Skeletal muscle cell (primary cell): ENCODE measurements at regions not wholly inside any gene's neighbourhood (a gene's known extent, or its start where the extent isn't known, plus 50 kb on each side); places are given as distances from the start of the nearest gene placed in this dataset.

Experiments
- DNase-seq: peaks from one replicate; pipeline ENCODE4 v3.0.0-alpha.2; 2010; ENCODE audit warnings: low read depth
- H3K4me3 ChIP-seq: 2 replicates; pipeline ENCODE4 v1.5.1; 2011; ENCODE audit warnings: low read depth, mild to moderate bottlenecking, control low read depth, low read length, moderate library complexity

- no peak overlapping the region for H3K4me3 ChIP-seq
- DNase-seq = no peak
Measured at GRCh38 chr10:53134050-53134449, 361.5 kb upstream of the MBL2 start.

GRCh38 chr10:53130337-53130736 is 357.8 kb upstream of the MBL2 start:
- no peak for DNase-seq
- H3K4me3 ChIP-seq = no peak overlapping the region

- H3K4me3 ChIP-seq = no peak overlapping the region
- no peak for DNase-seq
Measured at GRCh38 chr10:53127686-53128085, 355.1 kb upstream of the MBL2 start.

GRCh38 chr10:53123311-53123710 is 350.7 kb upstream of the MBL2 start:
- H3K4me3 ChIP-seq = no peak overlapping the region
- no peak for DNase-seq

DNA sequence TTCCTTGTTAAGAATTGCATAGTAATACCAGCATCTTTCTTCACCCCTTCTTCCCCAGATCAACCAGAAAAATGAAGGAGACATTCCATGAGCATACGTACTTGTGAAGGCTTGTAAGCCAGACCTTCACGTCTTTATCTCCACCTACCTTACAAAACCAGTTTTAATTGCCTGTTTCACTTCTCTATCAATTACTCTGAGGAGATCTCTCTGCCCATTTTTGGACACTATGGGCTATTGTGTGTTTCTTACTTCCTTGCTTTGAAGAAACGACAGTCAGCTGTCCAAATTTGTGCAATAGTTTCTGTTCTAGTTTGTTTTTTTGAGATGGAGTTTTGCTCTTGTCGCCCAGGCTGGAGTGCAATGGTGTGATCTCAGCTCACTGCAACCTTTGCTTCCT is 349.7 kb upstream of the MBL2 start:
- H3K4me3 ChIP-seq = no peak overlapping the region
- DNase-seq = no peak

DNA sequence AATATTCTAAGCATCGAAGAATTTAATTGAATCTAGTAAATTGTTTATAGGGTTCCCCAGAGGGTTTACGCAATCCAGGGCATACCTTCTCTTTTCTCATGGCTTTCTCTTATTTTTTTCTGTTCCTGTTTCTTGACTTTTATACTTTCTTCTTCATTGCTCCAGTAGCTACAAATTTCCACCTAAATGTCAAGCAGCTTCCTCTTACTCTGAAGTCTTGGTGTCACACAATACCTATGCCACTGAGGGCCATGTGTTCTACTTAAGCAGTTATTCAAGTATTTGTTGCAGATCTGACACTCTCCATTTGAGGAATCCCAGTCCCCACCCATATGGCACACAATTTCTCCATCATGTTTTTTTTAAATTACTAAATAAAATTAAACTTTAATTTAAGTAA is 343.1 kb upstream of the MBL2 start:
- no peak overlapping the region for H3K4me3 ChIP-seq
- DNase-seq = no peak

DNA sequence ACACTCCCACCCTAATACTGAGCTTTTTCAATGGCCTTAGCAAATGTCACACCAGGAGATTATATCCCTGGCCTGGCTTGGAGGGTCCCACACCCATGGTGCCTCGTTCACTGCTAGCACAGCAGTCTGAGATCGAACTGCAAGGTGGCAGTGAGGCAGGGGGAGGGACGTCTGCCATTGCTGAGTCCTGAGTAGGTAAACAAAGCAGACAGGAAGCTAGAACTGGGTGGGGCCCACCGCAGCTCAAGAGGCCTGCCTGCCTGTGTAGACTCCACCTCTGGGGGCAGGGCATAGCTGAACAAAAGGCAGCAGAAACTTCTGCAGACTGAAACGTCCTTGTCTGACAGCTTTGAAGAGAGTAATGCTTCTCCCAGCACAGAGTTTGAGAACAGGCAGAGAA is 338.9 kb upstream of the MBL2 start:
- H3K4me3 ChIP-seq = no peak overlapping the region
- DNase-seq = no peak

DNA sequence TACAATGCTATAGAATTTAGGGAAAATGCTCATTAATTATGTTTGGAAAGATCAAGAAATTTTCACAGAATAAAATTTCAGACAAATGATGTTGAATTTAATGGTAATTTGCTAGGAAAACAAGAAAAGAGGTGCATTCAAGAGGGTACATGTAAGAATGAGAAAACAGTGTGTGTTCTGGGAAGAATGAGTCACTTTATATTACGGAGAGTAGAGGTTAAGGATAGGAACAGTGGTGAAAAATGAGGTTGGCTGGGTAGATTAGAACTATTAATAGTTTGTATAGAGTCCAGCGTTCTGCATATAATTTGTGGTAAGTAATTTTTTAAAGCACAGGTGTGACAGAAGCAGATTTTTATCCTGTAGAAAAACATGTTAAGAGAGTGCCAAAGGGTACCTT is 336.7 kb upstream of the MBL2 start:
- no peak overlapping the region for H3K4me3 ChIP-seq
- no peak for DNase-seq

GRCh38 chr10:53108317-53108934 is 335.8 kb upstream of the MBL2 start:
- DNase-seq = no peak
- no peak overlapping the region for H3K4me3 ChIP-seq

GRCh38 chr10:53107711-53108110 is 335.1 kb upstream of the MBL2 start:
- DNase-seq = no peak
- H3K4me3 ChIP-seq = no peak overlapping the region

GRCh38 chr10:53102424-53102823 is 329.8 kb upstream of the MBL2 start:
- no peak for DNase-seq
- H3K4me3 ChIP-seq = no peak overlapping the region

DNA sequence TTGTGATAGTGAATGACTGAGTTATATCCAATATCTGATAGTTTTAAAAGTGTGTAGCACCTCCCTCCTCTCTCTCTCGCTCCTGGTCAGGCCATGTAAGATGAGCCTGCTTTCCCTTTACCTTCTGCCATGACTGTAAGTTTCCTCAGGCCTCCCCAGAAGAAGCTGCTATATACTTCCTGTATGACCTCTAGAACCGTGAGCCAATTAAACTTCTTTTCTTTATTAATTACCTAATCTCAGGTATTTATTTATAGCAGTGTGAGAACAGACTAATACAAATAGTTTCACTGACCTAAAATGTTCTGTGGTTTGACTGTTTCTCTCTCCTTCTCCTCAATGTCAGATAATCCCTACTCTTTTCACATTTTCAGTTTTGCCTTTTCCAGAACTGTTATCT is 321.3 kb upstream of the MBL2 start:
- no peak for DNase-seq
- no peak overlapping the region for H3K4me3 ChIP-seq

DNA sequence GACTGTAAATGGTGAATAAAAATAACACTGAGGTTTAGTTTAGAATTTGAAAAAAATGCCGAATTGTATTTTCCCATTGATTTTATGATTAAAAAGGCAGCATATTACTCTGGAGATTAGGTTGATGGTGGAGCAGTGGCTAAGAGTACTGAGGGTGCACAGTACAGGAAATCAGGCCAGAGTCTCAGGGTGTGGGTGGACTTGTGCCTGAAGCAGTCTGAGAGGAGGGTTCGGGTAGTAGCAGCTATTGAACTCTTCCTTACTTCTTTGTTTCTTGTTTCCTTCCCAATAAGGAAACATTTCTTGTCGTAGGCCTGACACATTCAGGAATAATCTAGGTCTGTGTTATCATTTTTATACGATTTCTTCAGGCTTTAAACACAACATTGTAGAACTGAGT is 319.0 kb upstream of the MBL2 start:
- no peak overlapping the region for H3K4me3 ChIP-seq
- no peak for DNase-seq

DNA sequence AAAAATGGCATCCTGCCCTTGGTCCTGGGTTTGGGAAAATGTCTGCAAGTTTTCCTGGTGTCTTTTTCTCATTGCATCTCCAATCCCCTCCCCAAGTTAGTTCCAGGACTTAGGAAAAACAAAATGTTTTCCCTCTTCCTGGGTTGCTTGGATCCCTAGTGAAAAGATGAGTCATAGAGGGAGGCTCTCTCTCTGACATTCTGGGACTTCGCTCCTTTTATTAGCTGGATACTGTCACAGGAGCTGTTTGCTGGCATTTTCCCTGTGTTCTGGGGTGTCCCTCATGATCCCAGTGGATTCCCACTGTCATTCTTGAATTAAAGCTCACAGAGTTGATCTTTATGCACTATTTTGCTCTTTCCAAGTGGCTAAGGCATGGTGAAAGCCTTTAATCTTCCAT is 316.4 kb upstream of the MBL2 start:
- DNase-seq = no peak

DNA sequence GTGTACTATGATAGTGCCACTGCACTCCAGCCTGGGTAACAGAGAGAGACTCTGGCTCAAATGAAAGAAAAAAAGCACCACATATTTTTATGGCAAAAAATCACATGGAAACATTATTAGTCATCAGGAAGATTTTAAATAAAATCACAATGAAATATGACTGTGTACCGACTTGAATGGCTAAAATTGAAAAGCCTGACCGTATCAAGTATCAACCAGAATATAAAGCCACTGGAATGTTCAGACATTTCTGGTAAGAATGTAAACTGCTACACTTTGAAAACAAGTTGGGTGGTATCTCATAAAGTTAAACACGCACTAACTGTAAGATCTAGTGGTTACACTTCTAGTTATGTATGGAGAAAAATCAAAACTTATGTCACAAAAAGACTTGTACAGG is 306.7 kb upstream of the MBL2 start:
- no peak for DNase-seq
- H3K4me3 ChIP-seq = no peak overlapping the region

More for the DNA sequence above, 316.4 kb upstream of the MBL2 start:
- no peak overlapping the region for H3K4me3 ChIP-seq

- no peak overlapping the region for H3K4me3 ChIP-seq
- DNase-seq = no peak
Measured at GRCh38 chr10:53076948-53077347, 304.4 kb upstream of the MBL2 start.

- H3K4me3 ChIP-seq = no peak overlapping the region
- DNase-seq = no peak
Measured at GRCh38 chr10:53075469-53075868, 302.9 kb upstream of the MBL2 start.

GRCh38 chr10:53072144-53072543 is 299.6 kb upstream of the MBL2 start:
- no peak for DNase-seq
- H3K4me3 ChIP-seq = no peak overlapping the region

GRCh38 chr10:53071505-53072125 is 299.0 kb upstream of the MBL2 start:
- DNase-seq = no peak
- H3K4me3 ChIP-seq = no peak overlapping the region

DNA sequence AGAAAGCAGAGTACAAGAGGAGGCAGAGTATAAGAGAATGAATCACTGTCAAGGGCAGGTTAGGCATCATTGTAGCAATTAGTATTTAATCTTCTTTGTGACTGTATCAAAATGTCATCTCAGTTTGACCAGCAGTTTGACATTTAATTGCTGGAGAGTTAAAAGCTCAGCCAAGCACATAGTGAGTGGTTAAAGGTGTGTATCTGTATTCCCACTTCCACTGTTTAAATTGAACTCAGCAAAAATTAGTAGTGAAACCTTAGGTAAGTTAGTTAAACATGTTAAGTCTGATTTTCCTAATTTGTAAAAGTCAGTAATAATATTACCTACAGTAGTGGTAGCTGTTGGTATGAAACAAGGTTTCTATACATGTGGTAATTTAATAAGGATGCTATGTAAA is 296.4 kb upstream of the MBL2 start:
- H3K4me3 ChIP-seq = no peak overlapping the region
- no peak for DNase-seq

DNA sequence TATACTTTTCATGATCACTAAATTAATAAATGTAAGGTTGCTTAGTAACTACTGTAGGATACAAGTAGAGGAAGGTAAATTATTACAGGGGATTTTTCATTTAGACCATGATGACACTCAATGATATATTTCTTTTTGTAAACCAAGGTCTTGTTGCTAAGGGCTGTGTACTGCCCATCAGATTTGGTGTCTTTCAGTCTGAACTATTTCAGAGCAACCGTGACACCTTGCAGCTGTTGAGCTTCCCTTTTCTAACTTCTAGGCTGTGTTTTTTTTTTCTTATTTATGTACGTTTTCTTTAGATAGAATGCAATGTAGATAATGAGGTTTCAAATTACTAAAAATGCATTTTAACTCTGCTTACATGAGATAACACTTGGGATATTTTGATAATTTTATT is 292.0 kb upstream of the MBL2 start:
- no peak for DNase-seq
- no peak overlapping the region for H3K4me3 ChIP-seq

DNA sequence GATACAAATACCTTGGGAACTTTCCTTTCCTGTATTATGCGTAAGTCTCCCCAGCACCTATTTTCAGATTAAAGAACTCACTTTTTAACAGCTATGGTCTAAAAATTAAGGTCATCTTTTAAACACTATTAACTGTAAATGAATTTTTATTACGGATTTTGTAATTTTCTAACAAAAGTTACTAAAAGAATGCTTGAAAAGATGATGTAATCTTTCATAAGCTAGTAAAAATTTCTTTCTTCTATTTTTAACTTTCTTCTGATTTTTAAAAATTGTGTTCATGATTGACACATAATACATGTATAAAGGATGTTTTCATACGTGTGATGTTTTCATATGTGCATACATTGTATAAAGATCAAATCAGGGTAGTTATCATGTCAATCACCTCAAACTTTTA is 291.2 kb upstream of the MBL2 start:
- H3K4me3 ChIP-seq = no peak overlapping the region
- no peak for DNase-seq
